HepG2 (cell line): ENCODE measurements at regions not wholly inside any gene's neighbourhood (a gene's known extent, or its start where the extent isn't known, plus 50 kb on each side); places are given as distances from the start of the nearest gene placed in this dataset.

Experiments
- ATAC-seq: fragments of 200-7000 bp; cut with Tn5 transposase; 3 replicates; pipeline ENCODE4 v1.9.1; 2020; ENCODE audit warnings: mild to moderate bottlenecking, moderate library complexity
- BruUV-seq: library from RNA; stranded (reverse); fragments of 400-500 nt; replicated peaks from 2 replicates; lab custom pipeline; 2021; lab: Mats Ljungman, UMichigan
- CTCF ChIA-PET: fragments of 300-600 bp; formaldehyde crosslinking; extraction: SDS; loops from one replicate; lab custom pipeline; 2021; ENCODE audit warnings: low total read pairs, inconsistent platforms, low intra/inter-chr PET ratio; lab: Yijun Ruan, JAX
- POLR2A ChIA-PET: fragments of 350-600 bp; sonication (Branson Sonifier 250); formaldehyde crosslinking; loops from one replicate; lab custom pipeline; 2020; ENCODE audit warnings: antibody characterized with exemption, inconsistent platforms; lab: Yijun Ruan, JAX
- DNase-seq: peaks from one replicate; pipeline ENCODE4 v3.0.0-alpha.2; 2015; ENCODE audit warnings: low spot score
- FAIRE-seq: peaks from 3 replicates; lab custom pipeline; 2011; peaks lifted over from hg19 to GRCh38; lab: Jason Lieb, UNC
- H2AFZ ChIP-seq: one replicate; pipeline ENCODE4 v1.6.1; 2011; ENCODE audit warnings: low read length, inconsistent platforms
- H3K27ac ChIP-seq: fragments of 300-600 bp; 3 replicates; pipeline ENCODE4 v1.8.0; 2011; ENCODE audit warnings: mixed run types, mild to moderate bottlenecking, mixed read lengths, low read length, inconsistent platforms; ENCODE audit not compliant: insufficient read depth; ENCODE audit errors: extremely low read length
- H3K27me3 ChIP-seq, 2 experiments: fragments of 200-600 bp in 1 of 2; 2 replicates in 1 of 2; 3 replicates in 1 of 2; pipeline versions ENCODE4 v1.6.0 to v1.8.0; 2011; ENCODE audit warnings: low read length in 2 of 2, mild to moderate bottlenecking in 2 of 2, moderate library complexity in 2 of 2, inconsistent platforms in 1 of 2; ENCODE audit not compliant: insufficient read depth in 2 of 2, control insufficient read depth in 1 of 2
- H3K36me3 ChIP-seq, 2 experiments: fragments of 200-600 bp in 1 of 2; replicated peaks in 1 of 2; 2 replicates in 1 of 2; 3 replicates in 1 of 2; pipeline versions ENCODE4 v1.5.1 to v1.8.0; 2011; ENCODE audit warnings: low read length in 2 of 2, inconsistent platforms in 1 of 2; ENCODE audit not compliant: insufficient read depth in 2 of 2, control insufficient read depth in 1 of 2
- H3K4me1 ChIP-seq: 2 replicates; pipeline ENCODE4 v1.5.1; 2012; ENCODE audit warnings: low read length, inconsistent platforms; ENCODE audit not compliant: insufficient read depth
- H3K4me2 ChIP-seq: 2 replicates; pipeline ENCODE4 v1.6.0; 2011; ENCODE audit warnings: low read depth, low read length, inconsistent platforms
- H3K4me3 ChIP-seq, 3 experiments: fragments of 200-600 bp in 1 of 3; sonication (generic), shearing (Covaris generic) in 1 of 3; replicated peaks in 1 of 3; 2 replicates each; pipeline ENCODE4 v1.5.1; 2011 to 2016; ENCODE audit warnings: low read length in 3 of 3, inconsistent platforms in 2 of 3, low read depth in 2 of 3, mild to moderate bottlenecking in 2 of 3, control low read depth in 1 of 3, mixed read lengths in 1 of 3; ENCODE audit not compliant: insufficient read depth in 1 of 3
- H3K79me2 ChIP-seq: one replicate; pipeline ENCODE4 v1.6.1; 2011; ENCODE audit warnings: low read length, inconsistent platforms; ENCODE audit not compliant: insufficient read depth
- H3K9ac ChIP-seq: 2 replicates; pipeline ENCODE4 v1.6.0; 2011; ENCODE audit warnings: mild to moderate bottlenecking, low read depth, low read length, inconsistent platforms; ENCODE audit not compliant: insufficient read depth
- H3K9me3 ChIP-seq: 2 replicates; pipeline ENCODE4 v1.5.1; 2012; ENCODE audit warnings: mild to moderate bottlenecking, low read length
- H4K20me1 ChIP-seq: 2 replicates; pipeline ENCODE4 v1.6.0; 2011; ENCODE audit warnings: inconsistent platforms, mild to moderate bottlenecking, low read length, moderate library complexity; ENCODE audit not compliant: insufficient read depth
- BCL6 ChIP-seq: IDR thresholded peaks from 2 replicates; pipeline ENCODE4 v1.6.1; 2016; ENCODE audit warnings: missing genetic modification reagents, missing compliant biosample characterization
- CCAR2 ChIP-seq: fragments of 200-400 bp; formaldehyde crosslinking; optimal IDR thresholded peaks from 2 replicates; pipeline ENCODE3; 2018; ENCODE audit warnings: low read depth, mild to moderate bottlenecking, low read length, moderate library complexity
- KLF15 ChIP-seq: sonication (generic); formaldehyde crosslinking; IDR thresholded peaks from 2 replicates; pipeline ENCODE4 v1.8.1; 2023; ENCODE audit warnings: borderline replicate concordance, mild to moderate bottlenecking, inconsistent platforms, missing genetic modification reagents, mixed read lengths
- MAFF ChIP-seq: IDR thresholded peaks from 2 replicates; pipeline ENCODE4 v1.6.1; 2011; ENCODE audit warnings: low read depth, low read length, improper control_type of control experiment
- MTF1 ChIP-seq: sonication (generic); formaldehyde crosslinking; IDR thresholded peaks from 2 replicates; pipeline ENCODE4 v1.5.0; 2020; ENCODE audit warnings: missing genetic modification reagents
- NR2F6 ChIP-seq, 2 experiments: IDR thresholded peaks; 2 replicates each; pipeline ENCODE4 v1.6.1; 2016; ENCODE audit warnings: antibody characterized with exemption in 1 of 2, mild to moderate bottlenecking in 1 of 2
- POGK ChIP-seq: sonication (generic); formaldehyde crosslinking; conservative IDR thresholded peaks from 2 replicates; pipeline ENCODE4 v1.8.0; 2022; ENCODE audit warnings: mild to moderate bottlenecking, moderate library complexity, missing genetic modification reagents
- SIN3A ChIP-seq: IDR thresholded peaks from 2 replicates; pipeline ENCODE4 v1.6.1; 2011; ENCODE audit warnings: low read depth, mild to moderate bottlenecking, control low read depth, low read length, borderline replicate concordance
- ZKSCAN5 ChIP-seq: sonication (generic); formaldehyde crosslinking; IDR thresholded peaks from 2 replicates; pipeline ENCODE4 v1.5.1; 2020; ENCODE audit warnings: mild to moderate bottlenecking, missing genetic modification reagents
- ZMYM2 ChIP-seq: sonication (generic); formaldehyde crosslinking; IDR thresholded peaks from 2 replicates; pipeline ENCODE4 v1.8.0; 2022; ENCODE audit warnings: mild to moderate bottlenecking, missing genetic modification reagents
- ZNF24 ChIP-seq: fragments of 450-650 bp; IDR thresholded peaks from 2 replicates; pipeline ENCODE4 v1.6.1; 2017; ENCODE audit warnings: antibody characterized with exemption, mild to moderate bottlenecking
- ZSCAN21 ChIP-seq: sonication (generic); formaldehyde crosslinking; IDR thresholded peaks from 2 replicates; pipeline ENCODE4 v1.8.0; 2022; ENCODE audit warnings: mild to moderate bottlenecking, missing genetic modification reagents, moderate library complexity, borderline replicate concordance
- in situ Hi-C: cut with HindIII; loops from 2 replicates; pipeline ENCODE4 v1.10.0; 2017; ENCODE audit warnings: low pct_unique_long_range_greater_than_20kb; ENCODE audit not compliant: extremely low pct_ligation_motif_present
- intact Hi-C: fragments of 100-400 bp; cut with micrococcal nuclease; formaldehyde crosslinking; loops from one replicate; pipeline ENCODE4 v1.10.0; 2022; ENCODE audit not compliant: unreplicated experiment
- TF ChIP-seq, protein P1 (sequence below), 2 experiments: fragments of 450-650 bp in 1 of 2; sonication (generic) in 1 of 2; formaldehyde crosslinking; IDR thresholded peaks; 2 replicates each; pipeline versions ENCODE4 v1.5.0 to v1.8.0; 2020 to 2022; ENCODE audit warnings: mild to moderate bottlenecking in 1 of 2, missing genetic modification reagents in 1 of 2
- TF ChIP-seq, protein P2 (sequence below): sonication (generic); formaldehyde crosslinking; IDR thresholded peaks from 2 replicates; pipeline ENCODE4 v1.8.1; 2023; ENCODE audit warnings: missing genetic modification reagents, inconsistent platforms, borderline replicate concordance

DNA sequence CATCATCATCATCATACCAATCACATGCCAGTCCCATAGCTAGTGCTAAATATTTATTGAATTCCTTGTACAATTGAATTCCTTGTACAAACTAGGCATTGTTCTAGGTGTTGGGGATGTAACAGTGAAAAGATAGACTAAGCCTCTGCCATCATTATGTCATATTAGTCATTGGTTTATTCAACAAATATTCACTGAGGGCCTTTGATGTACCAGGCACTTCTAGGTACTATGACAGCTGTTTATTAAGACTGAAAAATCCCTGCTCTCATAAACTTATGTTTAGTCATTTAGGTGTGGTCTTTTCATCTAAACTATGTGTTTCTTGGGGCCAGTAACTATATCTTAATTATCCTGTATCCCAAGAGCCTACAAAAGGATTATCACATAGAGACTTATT is 412.3 kb upstream of the ETAA1 start:
- CTCF ChIA-PET = no interaction called here
- H2AFZ ChIP-seq = no peak overlapping the region
- H3K27ac ChIP-seq = no peak overlapping the region
- no peaks in the 10 kb centered on the region for H3K27me3 ChIP-seq
- no peak overlapping the region for H3K4me2 ChIP-seq
- H3K79me2 ChIP-seq = no peaks in the 10 kb centered on the region
- TF ChIP-seq SIN3A (no peak), ZNF24 (no peak), ZSCAN21 (CRISPR knock-in tag) (no peak), ZKSCAN5 (CRISPR knock-in tag) (no peak), ZMYM2 (CRISPR knock-in tag) (no peak), NR2F6 (IDR thresholded peaks at IDR 0.05) (no peak), NR2F6 (CRISPR knock-in tag; IDR thresholded peaks at IDR 0.05) (no peak), KLF15 (CRISPR knock-in tag) (no peak), MAFF (no peak), BCL6 (CRISPR knock-in tag) (no peak), MTF1 (CRISPR knock-in tag) (no peak), CCAR2 (no peak), POGK (no peak)
- TF ChIP-seq, protein P1, sequence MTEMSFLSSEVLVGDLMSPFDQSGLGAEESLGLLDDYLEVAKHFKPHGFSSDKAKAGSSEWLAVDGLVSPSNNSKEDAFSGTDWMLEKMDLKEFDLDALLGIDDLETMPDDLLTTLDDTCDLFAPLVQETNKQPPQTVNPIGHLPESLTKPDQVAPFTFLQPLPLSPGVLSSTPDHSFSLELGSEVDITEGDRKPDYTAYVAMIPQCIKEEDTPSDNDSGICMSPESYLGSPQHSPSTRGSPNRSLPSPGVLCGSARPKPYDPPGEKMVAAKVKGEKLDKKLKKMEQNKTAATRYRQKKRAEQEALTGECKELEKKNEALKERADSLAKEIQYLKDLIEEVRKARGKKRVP (CRISPR knock-in tag; IDR thresholded peaks at IDR 0.05) = no peak
- TF ChIP-seq, protein P2, sequence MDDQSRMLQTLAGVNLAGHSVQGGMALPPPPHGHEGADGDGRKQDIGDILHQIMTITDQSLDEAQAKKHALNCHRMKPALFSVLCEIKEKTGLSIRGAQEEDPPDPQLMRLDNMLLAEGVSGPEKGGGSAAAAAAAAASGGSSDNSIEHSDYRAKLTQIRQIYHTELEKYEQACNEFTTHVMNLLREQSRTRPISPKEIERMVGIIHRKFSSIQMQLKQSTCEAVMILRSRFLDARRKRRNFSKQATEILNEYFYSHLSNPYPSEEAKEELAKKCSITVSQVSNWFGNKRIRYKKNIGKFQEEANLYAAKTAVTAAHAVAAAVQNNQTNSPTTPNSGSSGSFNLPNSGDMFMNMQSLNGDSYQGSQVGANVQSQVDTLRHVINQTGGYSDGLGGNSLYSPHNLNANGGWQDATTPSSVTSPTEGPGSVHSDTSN (CRISPR knock-in tag) = no peak
- TF ChIP-seq, all 625 proteins: peak for 0
- peaks cover 12% of the 10 kb centered on the region for H3K9me3 ChIP-seq
- no peak overlapping the region for H3K4me3 ChIP-seq
- in situ Hi-C loops (no loop called here), intact Hi-C loops (no loop called here)
- H3K36me3 ChIP-seq = no peaks in the 10 kb centered on the region
- no peak for DNase-seq
- no peak overlapping the region for H3K9ac ChIP-seq
- FAIRE-seq = no peak
- POLR2A ChIA-PET = no interaction called here
- ATAC-seq = no peak
- H4K20me1 ChIP-seq = no peaks in the 10 kb centered on the region
- no TSS peak for BruUV-seq
- no peaks in the 10 kb centered on the region for H3K4me1 ChIP-seq
